ENCODE measurements at regions not wholly inside any gene's neighbourhood (a gene's known extent, or its start where the extent isn't known, plus 50 kb on each side); places are given as distances from the start of the nearest gene placed in this dataset.

GRCh38 chr6:74902846-74903245 lies 303.0 kb downstream of the COL12A1 start (continued):
- TF ChIP-seq TSHZ2 (CRISPR knock-in tag; IDR thresholded peaks at IDR 0.05) (no peak), GLIS3 (CRISPR knock-in tag; IDR thresholded peaks at IDR 0.05) (no peak), PATZ1 (CRISPR knock-in tag; IDR thresholded peaks at IDR 0.05; ENCODE audit: borderline replicate concordance) (no peak), ZC3H10 (CRISPR knock-in tag; IDR thresholded peaks at IDR 0.05) (no peak), ESRRG (CRISPR knock-in tag; IDR thresholded peaks at IDR 0.05) (no peak), SNAI2 (CRISPR knock-in tag; IDR thresholded peaks at IDR 0.05) (no peak), OSR1 (CRISPR knock-in tag; IDR thresholded peaks at IDR 0.05) (no peak)

- no peak for TF ChIP-seq ZNF70 (CRISPR knock-in tag; IDR thresholded peaks at IDR 0.05)
- TF ChIP-seq TSHZ2 (CRISPR knock-in tag; IDR thresholded peaks at IDR 0.05): no peak
- no peak for TF ChIP-seq BACH2 (CRISPR knock-in tag; IDR thresholded peaks at IDR 0.05; ENCODE audit: borderline replicate concordance)
- TF ChIP-seq ZNF565 (CRISPR knock-in tag; conservative IDR thresholded peaks at IDR 0.05; ENCODE audit: low read depth): no peak
- no peak for TF ChIP-seq ZFP3 (CRISPR knock-in tag; IDR thresholded peaks at IDR 0.05)
- no peak for TF ChIP-seq TCF4 (CRISPR knock-in tag; IDR thresholded peaks at IDR 0.05; ENCODE audit: borderline replicate concordance)
- no peak for TF ChIP-seq ISL1 (CRISPR knock-in tag; IDR thresholded peaks at IDR 0.05)
- ATAC-seq: no peak
Observed at GRCh38 chr6:74902089-74902488, 303.8 kb downstream of the COL12A1 start.

GRCh38 chr6:74901576-74901975 lies 304.3 kb downstream of the COL12A1 start:
- ATAC-seq: no peak
- TF ChIP-seq CSRNP3 (CRISPR knock-in tag; IDR thresholded peaks at IDR 0.05) (no peak), ZC3H10 (CRISPR knock-in tag; IDR thresholded peaks at IDR 0.05) (no peak), CREB5 (CRISPR knock-in tag; IDR thresholded peaks at IDR 0.05; ENCODE audit: low read depth) (no peak), SNAI2 (CRISPR knock-in tag; IDR thresholded peaks at IDR 0.05) (no peak), CSDC2 (CRISPR knock-in tag; IDR thresholded peaks at IDR 0.05) (no peak), ZFP30 (CRISPR knock-in tag; IDR thresholded peaks at IDR 0.05) (no peak), TSHZ2 (CRISPR knock-in tag; IDR thresholded peaks at IDR 0.05) (no peak), ZFP3 (CRISPR knock-in tag; IDR thresholded peaks at IDR 0.05) (no peak), POU6F1 (CRISPR knock-in tag; IDR thresholded peaks at IDR 0.05; ENCODE audit: borderline replicate concordance, low read depth) (no peak), TOX (CRISPR knock-in tag; IDR thresholded peaks at IDR 0.05; ENCODE audit: borderline replicate concordance) (no peak), TCF4 (CRISPR knock-in tag; IDR thresholded peaks at IDR 0.05; ENCODE audit: borderline replicate concordance) (no peak), ZNF565 (CRISPR knock-in tag; conservative IDR thresholded peaks at IDR 0.05; ENCODE audit: low read depth) (no peak), OSR1 (CRISPR knock-in tag; IDR thresholded peaks at IDR 0.05) (no peak), PPARA (CRISPR knock-in tag; IDR thresholded peaks at IDR 0.05; ENCODE audit: borderline replicate concordance) (no peak), BACH2 (CRISPR knock-in tag; IDR thresholded peaks at IDR 0.05; ENCODE audit: borderline replicate concordance) (no peak), ZNF70 (CRISPR knock-in tag; IDR thresholded peaks at IDR 0.05) (no peak), ARNTL (CRISPR knock-in tag; IDR thresholded peaks at IDR 0.05; ENCODE audit: borderline replicate concordance, low read depth) (no peak), ISL1 (CRISPR knock-in tag; IDR thresholded peaks at IDR 0.05) (no peak), RARB (CRISPR knock-in tag; IDR thresholded peaks at IDR 0.05) (no peak)

Measured in SK-N-SH treated with all-trans-retinoic acid at 6 μM for 48 hours (cell line).